ENCODE measurements at regions not wholly inside any gene's neighbourhood (a gene's known extent, or its start where the extent isn't known, plus 50 kb on each side); places are given as distances from the start of the nearest gene placed in this dataset.

DNA sequence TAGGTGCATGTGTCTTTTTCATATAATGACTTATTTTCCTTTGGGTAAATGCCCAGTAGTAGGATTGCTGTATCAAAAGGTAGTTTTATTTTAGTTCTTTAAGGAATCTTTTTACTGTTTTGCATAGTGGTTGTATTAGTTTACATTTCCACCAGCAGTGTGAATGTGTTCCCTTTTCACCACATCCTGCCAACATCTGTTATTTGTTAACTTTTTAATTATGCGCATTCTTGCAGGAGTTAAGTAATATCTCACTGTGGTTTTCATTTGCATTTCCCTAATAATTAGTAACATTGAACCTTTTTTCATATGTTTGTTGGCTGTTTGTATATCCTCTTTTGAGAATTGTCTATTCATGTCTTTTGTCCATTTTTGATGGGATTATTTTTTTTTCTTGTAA is 1761.9 kb downstream of the PLA2G4A start:
- Histone ChIP-seq H3K9me3 (ENCODE audit: control insufficient read depth in 4 of 4, insufficient read depth in 3 of 4, low read length in 3 of 4) (no peaks in the 10 kb centered on the region), H3K9ac (ENCODE audit: insufficient read depth in 1 of 2, low read length in 2 of 2) (no peak overlapping the region), H3K4me3 (no peak overlapping the region), H3K27me3 (ENCODE audit: control insufficient read depth in 3 of 3, insufficient read depth in 3 of 3, low read length in 2 of 3) (no peaks in the 10 kb centered on the region), H3K36me3 (ENCODE audit: control insufficient read depth in 4 of 4, insufficient read depth in 4 of 4, low read length in 4 of 4) (no peaks in the 10 kb centered on the region), H3K27ac (ENCODE audit: low read depth in 1 of 2, low read length in 1 of 2) (no peak overlapping the region), H3K4me1 (ENCODE audit: control insufficient read depth in 5 of 5, insufficient read depth in 5 of 5, low read length in 5 of 5) (no peaks in the 10 kb centered on the region)
- DNase-seq (no peak), ATAC-seq (ENCODE audit: insufficient read depth, low FRiP score) (no peak)
- TF ChIP-seq, protein P1, sequence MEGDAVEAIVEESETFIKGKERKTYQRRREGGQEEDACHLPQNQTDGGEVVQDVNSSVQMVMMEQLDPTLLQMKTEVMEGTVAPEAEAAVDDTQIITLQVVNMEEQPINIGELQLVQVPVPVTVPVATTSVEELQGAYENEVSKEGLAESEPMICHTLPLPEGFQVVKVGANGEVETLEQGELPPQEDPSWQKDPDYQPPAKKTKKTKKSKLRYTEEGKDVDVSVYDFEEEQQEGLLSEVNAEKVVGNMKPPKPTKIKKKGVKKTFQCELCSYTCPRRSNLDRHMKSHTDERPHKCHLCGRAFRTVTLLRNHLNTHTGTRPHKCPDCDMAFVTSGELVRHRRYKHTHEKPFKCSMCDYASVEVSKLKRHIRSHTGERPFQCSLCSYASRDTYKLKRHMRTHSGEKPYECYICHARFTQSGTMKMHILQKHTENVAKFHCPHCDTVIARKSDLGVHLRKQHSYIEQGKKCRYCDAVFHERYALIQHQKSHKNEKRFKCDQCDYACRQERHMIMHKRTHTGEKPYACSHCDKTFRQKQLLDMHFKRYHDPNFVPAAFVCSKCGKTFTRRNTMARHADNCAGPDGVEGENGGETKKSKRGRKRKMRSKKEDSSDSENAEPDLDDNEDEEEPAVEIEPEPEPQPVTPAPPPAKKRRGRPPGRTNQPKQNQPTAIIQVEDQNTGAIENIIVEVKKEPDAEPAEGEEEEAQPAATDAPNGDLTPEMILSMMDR (IDR thresholded peaks at IDR 0.05; ENCODE audit: control extremely low read depth, extremely low read depth), result no peak
- 94 to 97% methylated on average over 1 of the region's 1 CpG for WGBS, 2 donors

DNA sequence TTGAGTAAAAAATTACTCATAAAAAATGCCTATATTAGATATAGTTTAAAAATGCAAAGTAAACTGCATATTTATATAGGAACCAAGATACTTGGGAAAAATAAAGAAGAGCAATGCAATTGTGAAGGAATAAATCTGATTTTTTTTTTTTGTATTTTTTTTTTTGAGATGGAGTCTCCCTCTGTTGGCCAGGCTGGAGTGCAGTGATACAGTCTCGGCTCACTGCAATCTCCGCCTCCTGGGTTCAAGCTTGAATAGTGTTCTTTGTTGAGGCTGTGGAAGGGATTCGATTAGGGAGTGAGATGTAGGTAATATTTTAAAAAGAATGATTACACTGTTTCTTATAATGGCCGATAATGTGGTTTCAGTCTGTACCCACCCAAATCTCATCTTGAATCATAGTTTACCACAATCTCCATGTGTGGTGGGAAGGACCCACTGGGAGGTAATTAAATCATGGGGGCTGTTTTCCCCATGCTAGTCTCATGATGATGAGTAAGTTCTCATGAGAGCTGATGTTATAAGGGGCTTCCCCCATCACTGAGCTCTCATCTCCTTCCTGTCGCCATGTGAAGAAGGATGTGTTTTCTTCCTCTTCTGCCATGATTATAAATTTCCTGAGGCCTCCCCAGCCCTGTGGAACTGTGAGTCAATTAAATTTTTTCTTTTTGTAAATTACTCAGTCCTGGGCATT is 1765.9 kb downstream of the PLA2G4A start:
- Histone ChIP-seq H3K9ac (ENCODE audit: insufficient read depth in 1 of 2, low read length in 2 of 2) (no peak overlapping the region), H3K9me3 (ENCODE audit: control insufficient read depth in 4 of 4, insufficient read depth in 3 of 4, low read length in 3 of 4) (no peaks in the 10 kb centered on the region), H3K36me3 (ENCODE audit: control insufficient read depth in 4 of 4, insufficient read depth in 4 of 4, low read length in 4 of 4) (no peaks in the 10 kb centered on the region), H3K27ac (ENCODE audit: low read depth in 1 of 2, low read length in 1 of 2) (no peak overlapping the region), H3K4me1 (ENCODE audit: control insufficient read depth in 5 of 5, insufficient read depth in 5 of 5, low read length in 5 of 5) (no peaks in the 10 kb centered on the region), H3K27me3 (ENCODE audit: control insufficient read depth in 3 of 3, insufficient read depth in 3 of 3, low read length in 2 of 3) (no peaks in the 10 kb centered on the region), H3K4me3 (no peak overlapping the region)
- ATAC-seq (ENCODE audit: insufficient read depth, low FRiP score) (no peak), DNase-seq (no peak)
- TF ChIP-seq, protein P1 (IDR thresholded peaks at IDR 0.05; ENCODE audit: control extremely low read depth, extremely low read depth), result no peak
- 76% methylated on average over 5 of the region's 5 CpGs for WGBS, 2 donors

DNA sequence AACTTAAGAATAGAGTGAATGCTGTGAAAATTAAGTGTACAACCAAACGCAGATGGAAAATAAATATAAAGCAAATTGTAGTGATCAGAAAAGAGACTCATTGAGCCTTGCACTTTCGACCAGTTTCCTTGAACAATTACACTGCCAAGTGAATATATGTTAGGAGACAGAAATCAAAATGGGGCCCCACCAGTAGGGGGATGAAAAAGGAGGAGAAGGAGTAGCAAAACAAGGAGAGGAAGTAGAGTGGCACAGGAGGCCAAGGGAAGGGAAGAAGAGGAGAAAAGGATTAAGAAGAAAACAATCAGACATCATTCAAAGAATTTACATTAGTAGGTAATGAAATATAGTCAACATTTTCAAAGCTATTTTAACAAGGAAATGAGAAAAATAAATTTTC is 1770.6 kb downstream of the PLA2G4A start:
- Histone ChIP-seq H3K27me3 (ENCODE audit: control insufficient read depth in 3 of 3, insufficient read depth in 3 of 3, low read length in 2 of 3) (no peaks in the 10 kb centered on the region), H3K4me1 (ENCODE audit: control insufficient read depth in 5 of 5, insufficient read depth in 5 of 5, low read length in 5 of 5) (no peaks in the 10 kb centered on the region), H3K9me3 (ENCODE audit: control insufficient read depth in 4 of 4, insufficient read depth in 3 of 4, low read length in 3 of 4) (no peaks in the 10 kb centered on the region), H3K4me3 (no peak overlapping the region), H3K36me3 (ENCODE audit: control insufficient read depth in 4 of 4, insufficient read depth in 4 of 4, low read length in 4 of 4) (no peaks in the 10 kb centered on the region), H3K27ac (ENCODE audit: low read depth in 1 of 2, low read length in 1 of 2) (no peak overlapping the region), H3K9ac (ENCODE audit: insufficient read depth in 1 of 2, low read length in 2 of 2) (no peak overlapping the region)
- ATAC-seq (ENCODE audit: insufficient read depth, low FRiP score) (no peak), DNase-seq (no peak)
- 81% methylated on average over 2 of the region's 2 CpGs for WGBS, 2 donors
- TF ChIP-seq, protein P1 (IDR thresholded peaks at IDR 0.05; ENCODE audit: control extremely low read depth, extremely low read depth), result no peak

DNA sequence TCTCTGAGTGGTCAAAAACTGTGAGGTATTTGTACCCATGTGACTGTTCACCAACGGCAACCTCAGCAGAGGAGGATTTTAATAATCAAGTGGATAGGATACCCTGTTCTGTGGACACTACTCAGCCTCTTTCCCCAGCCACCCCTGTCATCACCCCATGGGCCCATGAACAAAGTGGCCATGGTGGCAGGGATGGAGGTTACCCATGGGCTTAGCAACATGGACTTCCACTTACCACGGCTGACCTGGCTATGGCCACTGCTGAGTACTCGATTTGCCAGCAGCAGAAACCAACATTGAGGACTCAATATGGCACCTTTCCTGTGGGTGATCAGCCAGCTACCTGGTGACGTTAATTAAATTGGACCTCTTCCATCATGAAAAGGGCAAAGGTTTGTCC is 1782.7 kb downstream of the PLA2G4A start:
- WGBS, 2 donors, result 84 to 89% methylated on average over 4 of the region's 4 CpGs
- no peak for DNase-seq
- Histone ChIP-seq H3K9me3 (ENCODE audit: control insufficient read depth in 4 of 4, insufficient read depth in 3 of 4, low read length in 3 of 4) (peaks cover 0 to 12% (median 4%) of the 10 kb centered on the region in 4 donors), H3K27ac (ENCODE audit: low read depth in 1 of 2, low read length in 1 of 2) (no peak overlapping the region), H3K36me3 (ENCODE audit: control insufficient read depth in 4 of 4, insufficient read depth in 4 of 4, low read length in 4 of 4) (no peaks in the 10 kb centered on the region), H3K4me1 (ENCODE audit: control insufficient read depth in 5 of 5, insufficient read depth in 5 of 5, low read length in 5 of 5) (no peaks in the 10 kb centered on the region), H3K27me3 (ENCODE audit: control insufficient read depth in 3 of 3, insufficient read depth in 3 of 3, low read length in 2 of 3) (no peaks in the 10 kb centered on the region), H3K4me3 (no peak overlapping the region), H3K9ac (ENCODE audit: insufficient read depth in 1 of 2, low read length in 2 of 2) (no peak overlapping the region)
- TF ChIP-seq, protein P1 (IDR thresholded peaks at IDR 0.05; ENCODE audit: control extremely low read depth, extremely low read depth), result no peak
- ATAC-seq (ENCODE audit: insufficient read depth, low FRiP score), result no peak
